ENCODE measurements at regions not wholly inside any gene's neighbourhood (a gene's known extent, or its start where the extent isn't known, plus 50 kb on each side); places are given as distances from the start of the nearest gene placed in this dataset.

- TF ChIP-seq CTCF (CRISPR knock-in tag; IDR thresholded peaks at IDR 0.05) (no peak), ZNF800 (CRISPR knock-in tag; IDR thresholded peaks at IDR 0.05) (no peak)
These were observed 96.0 kb upstream of the HELT start for GRCh38 chr4:184922301-184922700.

Data from HepG2 (cell line).